ENCODE measurements at regions not wholly inside any gene's neighbourhood (a gene's known extent, or its start where the extent isn't known, plus 50 kb on each side); places are given as distances from the start of the nearest gene placed in this dataset.

GRCh38 chr12:28746734-28747325 lies 402.2 kb upstream of the FAR2 start:
- TF ChIP-seq CTCF (IDR thresholded peaks at IDR 0.05) (no peak), EZH2phosphoT487 (IDR thresholded peaks at IDR 0.05) (no peak)
